NOMO-1 treated with dmso at 0.1 percent for 144 hours (cell line): ENCODE measurements at regions not wholly inside any gene's neighbourhood (a gene's known extent, or its start where the extent isn't known, plus 50 kb on each side); places are given as distances from the start of the nearest gene placed in this dataset.
"Not testable (repeated sequence)": the region's sequence is repeated elsewhere in the genome, so short reads cannot be mapped to it uniquely, and the experiment has no call there.

Source experiments
- DNase-seq: peaks from one replicate; lab custom pipeline; 2025; ENCODE audit not compliant: unreplicated experiment; lab: John Stamatoyannopoulos, UW

DNA sequence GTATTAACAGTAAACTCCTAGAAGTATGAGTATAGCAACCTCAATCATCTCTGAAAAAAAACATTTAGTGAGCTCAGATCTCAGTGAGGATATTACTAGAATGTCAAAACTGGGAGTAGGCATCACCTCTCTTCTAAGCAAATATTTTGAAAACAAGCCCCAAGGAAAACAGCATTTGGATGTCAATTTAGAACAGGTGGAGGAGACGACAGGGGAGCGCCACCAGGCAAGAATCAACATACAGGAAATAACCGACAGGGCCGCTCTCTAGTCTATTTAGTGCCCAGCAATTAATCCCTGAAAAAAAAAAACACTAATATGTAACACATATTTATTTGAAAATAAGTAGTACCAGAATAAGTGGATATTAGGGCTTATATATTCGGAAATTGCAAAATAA, 940.3 kb upstream of the ADGRL3 start:
- no peak for DNase-seq

DNA sequence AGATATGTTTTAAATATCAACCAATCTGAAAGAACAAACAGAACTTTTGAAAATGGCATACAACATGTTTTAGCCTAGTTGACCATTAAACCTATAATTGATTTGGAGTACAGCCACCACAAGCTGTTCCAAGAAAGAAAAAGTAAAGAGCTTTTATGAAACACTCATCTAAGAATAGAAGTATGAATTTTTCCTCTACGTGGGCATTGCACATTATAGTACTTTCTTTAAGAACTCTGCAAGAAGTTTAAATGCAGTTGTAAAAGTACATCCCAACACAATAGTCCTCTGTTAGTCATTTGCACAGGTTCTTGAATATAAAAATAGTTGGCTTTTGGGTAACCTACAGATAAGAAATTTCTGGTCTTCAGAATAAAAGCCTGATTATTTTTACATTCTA, 933.6 kb upstream of the ADGRL3 start:
- DNase-seq: no peak

DNA sequence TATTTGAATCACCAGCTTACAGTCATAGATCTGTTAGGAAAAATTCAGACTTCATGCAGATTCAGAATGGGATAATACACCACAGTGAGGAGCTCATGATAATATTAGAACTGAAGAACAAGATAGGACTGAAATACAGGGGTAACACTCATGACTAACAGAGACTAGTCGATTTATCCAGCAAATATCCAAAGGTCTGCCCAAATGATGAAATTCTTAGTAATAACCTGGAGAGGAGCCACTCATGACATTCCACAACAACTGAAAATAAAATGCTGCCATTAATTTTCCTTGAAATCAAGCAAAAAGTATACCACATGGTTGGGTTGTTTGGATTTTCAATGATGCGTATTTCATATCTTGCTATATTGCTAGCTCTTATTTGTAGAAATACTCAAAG, 903.7 kb upstream of the ADGRL3 start:
- DNase-seq: no peak

DNA sequence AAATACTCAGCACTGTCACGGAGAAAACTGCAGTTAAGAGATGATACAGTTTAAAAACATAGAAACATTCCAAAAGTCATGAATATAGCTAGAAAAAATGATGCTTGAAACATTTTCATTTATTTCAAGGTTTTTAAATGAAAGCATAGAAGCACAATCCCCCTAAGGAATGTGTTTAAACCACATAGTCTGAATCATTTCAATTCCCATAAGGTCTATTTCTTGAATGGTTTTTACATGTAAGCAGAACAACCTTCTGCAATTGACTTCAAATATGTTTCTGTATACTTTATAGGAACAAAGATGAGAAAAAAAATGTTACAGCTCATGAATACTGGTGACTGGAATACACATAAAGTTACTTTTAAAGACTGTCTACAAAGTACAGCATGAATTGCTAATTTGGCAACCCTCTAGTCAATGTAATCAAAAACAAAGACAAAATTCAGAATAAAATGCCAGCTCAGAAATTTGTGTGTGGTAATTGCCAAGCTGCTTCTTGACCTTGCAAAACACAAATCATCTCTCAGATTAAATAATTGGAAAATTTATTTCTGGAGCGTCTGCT, 886.4 kb upstream of the ADGRL3 start:
- no peak for DNase-seq

DNA sequence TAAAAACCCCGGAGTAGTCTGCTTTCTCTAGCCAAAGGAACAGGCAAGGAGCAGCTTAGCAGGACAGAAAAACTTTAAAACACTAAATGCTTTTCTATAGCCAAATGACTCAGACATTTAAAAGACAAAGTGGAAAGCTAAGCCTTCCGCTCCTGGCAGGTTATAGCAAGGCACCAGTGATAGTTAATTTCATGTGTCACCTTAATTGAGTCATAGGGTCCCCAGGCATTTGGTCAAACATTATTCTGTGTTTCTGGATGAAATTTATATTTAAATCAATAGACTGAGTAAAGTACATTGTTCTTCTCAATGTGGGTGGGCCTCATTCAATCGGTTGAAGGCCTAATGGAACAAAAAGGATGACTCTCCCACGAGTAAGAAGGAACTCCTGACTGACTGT, 885.7 kb upstream of the ADGRL3 start:
- no peak for DNase-seq

DNA sequence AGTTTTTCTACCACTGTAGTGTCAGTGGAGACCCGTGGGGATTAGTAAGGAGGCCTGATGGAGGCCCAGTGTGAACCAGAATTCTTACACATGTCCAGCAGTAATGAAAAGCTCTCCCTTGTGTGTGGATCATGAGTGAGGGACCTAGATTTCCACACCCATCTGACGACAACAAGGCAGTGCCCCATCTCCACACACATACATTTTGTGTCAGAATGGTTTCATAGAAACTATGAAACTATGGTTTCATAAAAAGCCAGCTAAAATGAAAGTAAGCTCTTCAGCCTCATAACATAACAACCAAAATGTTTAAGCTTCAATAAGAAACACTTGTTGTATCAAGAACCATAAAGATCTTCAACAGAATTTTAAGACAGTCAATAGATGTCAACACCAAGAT, 884.5 kb upstream of the ADGRL3 start:
- no peak for DNase-seq

DNA sequence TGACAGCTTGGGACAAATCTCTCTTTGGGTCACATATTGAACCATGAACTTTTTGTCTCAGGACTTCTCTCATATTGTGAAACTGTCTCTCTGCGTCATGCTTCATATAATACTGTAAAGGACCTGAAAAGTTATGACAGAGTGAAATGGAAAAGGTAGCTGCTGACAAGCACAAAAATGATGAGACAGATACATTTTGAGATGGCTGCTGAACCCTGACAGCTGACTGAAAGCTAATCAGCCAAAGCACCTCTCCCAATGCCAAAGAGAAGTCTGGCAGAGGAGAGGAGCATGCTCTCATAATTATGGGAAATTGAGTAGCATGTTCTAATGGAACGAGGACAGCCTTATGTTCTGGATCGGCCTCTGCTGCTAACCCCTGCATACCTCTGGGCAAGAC, 873.4 kb upstream of the ADGRL3 start:
- no peak for DNase-seq

DNA sequence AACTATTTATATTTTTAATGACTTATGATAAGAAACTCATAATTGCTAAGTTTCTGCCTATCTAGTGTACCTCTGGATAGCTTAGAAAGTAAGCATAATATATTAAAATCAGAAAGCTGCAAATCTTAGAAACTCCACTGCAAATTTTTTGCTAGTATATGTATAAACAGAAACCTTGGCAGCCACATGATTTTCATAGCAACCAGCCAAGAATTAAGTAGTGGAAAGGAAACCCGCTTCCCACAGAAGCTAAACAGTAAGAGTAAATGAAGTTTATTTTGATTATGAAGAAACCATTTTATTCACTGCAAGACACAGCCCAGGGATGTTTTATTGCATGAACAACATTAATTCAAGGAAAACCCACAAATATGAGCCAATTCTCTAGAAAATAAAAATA, 872.5 kb upstream of the ADGRL3 start:
- DNase-seq: no peak

DNA sequence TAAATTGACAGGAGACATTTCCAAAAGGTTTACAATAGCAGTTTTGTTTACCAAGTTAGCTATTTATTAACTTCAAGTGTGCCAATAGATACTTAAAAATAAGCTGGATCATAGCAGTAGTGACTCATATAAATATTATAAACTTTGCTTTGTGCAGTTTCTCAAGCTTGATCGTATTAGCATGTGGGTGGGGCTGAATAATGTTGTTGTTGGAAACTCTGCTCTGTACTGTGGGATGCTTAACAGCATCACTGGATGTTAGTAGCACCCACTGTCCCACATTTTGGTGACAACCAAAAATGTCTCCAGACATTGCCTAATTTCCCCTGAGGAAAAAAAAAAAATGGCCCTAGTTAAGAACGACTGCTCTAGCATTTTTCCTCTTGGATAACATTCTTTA, 855.2 kb upstream of the ADGRL3 start:
- DNase-seq: no peak

DNA sequence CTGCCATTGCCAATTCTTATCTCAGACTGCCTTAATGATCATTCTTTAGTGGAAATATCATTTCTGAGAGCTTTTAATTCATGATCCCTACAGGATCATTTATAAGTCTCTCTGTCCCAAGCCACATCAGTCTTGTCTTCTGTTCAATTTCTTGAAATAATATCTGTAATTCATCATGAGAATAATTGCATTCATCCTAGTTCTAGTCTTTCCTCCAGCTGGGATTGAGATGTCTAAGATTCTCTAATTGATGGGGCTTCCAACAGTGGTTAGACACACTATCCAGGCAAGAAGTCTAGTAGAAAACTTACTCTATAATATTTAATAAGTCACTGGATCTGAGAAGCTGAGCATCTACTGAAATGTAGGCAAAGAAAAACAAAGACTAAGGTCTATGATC, 854.7 kb upstream of the ADGRL3 start:
- no peak for DNase-seq

DNA sequence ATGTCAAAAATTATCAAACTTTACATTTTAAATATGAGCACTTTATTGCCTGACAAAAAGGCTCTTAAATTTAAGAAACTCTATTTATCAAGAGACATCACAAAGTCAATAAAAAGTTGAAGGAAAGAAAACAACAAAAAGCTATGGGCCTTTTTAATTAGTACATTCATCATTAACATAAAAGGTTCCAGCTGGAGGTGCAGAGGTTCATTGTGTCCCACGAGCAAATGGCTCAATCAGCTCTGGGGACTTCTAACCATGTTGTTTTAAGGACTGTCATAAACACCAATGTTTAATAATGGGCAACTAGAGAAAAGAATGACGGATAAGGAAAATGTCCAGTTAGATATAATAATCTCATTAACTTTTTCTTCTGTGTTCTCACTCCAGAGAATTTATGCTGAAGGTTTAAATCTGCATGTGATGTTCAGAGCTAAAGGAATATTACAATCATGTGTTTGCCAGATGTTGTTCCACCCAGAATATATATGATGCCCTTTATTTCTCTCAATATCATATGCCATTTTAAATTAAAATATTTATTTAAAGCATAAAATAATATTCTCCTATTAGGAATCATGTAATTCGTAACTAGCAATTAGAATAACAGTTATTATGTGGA, 840.3 kb upstream of the ADGRL3 start:
- DNase-seq: no peak

DNA sequence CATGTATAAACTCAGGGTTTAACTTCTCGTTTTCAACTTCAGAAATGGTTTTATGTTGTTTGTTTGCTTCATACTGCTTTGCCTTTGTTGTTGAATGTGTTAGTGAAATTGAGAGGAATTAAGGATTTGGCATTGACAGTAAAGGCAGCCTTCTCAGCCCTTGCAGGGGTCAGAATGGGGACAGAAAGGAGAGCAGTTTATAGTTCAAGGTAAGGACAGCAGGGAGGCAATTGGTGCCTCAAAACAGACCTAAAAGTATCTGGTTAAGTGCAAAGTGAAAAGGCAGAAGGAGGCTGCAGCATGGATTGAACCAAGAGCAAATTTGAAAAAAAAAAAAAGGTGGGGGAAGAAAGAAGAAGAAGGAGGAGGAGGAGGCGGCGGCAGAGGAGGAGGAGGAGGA, 835.0 kb upstream of the ADGRL3 start:
- DNase-seq: no peak

DNA sequence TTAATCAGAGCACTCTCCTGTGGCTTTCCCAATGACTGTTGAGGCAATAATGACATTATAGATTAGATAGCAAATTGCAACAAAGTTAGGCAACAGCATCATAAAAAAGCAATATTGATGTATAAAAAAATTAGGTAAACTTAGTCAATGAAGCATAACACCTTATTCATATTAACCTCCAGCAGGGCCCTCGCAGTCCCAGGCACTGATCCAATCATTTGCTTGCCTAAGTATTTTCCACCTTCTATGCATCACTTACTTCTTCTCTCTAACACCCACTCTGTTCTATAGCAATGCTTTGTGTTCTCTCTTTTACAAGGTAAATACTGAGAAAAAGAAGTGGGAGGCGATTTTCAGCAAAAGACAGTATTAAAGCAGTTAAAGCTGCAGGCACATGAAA, 833.5 kb upstream of the ADGRL3 start:
- no peak for DNase-seq

DNA sequence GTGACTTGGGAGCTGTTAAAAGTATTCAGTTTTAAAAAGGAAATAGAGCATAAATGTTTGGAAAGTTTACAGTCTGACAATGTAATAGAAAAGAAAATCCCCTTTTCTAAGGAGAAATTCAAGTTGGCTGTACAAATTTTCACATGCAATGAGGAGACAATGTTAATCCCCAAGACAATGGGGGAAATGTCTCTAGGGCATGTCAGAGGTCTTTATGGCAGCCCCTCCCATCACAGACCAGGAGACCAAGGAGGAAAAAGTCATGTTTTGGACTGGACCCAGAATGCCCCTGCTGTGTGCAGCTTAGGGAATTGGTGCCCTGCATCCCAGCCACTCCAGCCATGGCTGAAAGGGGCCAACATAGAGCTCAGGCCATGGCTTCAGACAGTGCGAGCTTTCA, 831.1 kb upstream of the ADGRL3 start:
- no peak for DNase-seq

DNA sequence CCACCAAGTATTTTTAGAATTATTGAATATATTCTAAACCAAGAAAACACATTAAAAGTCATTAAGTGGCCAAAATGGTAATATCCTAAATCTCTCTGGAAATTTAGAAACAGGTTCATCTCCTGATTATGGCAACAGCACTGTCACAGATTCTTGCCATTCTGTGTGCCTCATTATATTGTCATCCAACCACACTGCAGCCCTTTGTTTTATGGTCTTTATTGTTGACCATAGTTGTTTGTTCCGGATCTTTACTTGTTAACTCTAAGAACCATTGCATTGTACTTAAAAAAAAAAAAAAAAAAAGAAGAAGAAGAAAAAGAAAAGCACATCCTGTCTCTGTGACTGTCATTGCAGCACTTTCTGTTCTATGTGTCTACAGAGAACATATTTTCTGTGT, 822.1 kb upstream of the ADGRL3 start:
- no peak for DNase-seq

DNA sequence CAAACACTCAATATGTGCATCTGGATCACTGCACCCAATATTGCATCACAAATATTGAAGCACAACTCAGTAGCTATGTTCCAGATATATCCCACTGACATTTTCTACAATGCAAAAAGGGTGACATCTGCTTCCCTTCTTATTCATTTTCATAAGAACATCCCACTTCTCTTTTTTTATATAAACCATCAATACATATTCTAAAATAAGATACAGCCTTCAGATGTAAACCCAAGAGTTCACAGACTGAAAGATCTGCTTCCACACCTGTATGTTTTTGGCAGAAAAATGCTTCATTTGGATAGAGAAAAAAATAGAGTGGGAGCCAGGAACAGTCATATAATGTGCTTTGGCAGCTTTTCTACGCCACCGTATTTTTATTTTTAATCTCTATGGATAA, 815.6 kb upstream of the ADGRL3 start:
- DNase-seq: no peak

DNA sequence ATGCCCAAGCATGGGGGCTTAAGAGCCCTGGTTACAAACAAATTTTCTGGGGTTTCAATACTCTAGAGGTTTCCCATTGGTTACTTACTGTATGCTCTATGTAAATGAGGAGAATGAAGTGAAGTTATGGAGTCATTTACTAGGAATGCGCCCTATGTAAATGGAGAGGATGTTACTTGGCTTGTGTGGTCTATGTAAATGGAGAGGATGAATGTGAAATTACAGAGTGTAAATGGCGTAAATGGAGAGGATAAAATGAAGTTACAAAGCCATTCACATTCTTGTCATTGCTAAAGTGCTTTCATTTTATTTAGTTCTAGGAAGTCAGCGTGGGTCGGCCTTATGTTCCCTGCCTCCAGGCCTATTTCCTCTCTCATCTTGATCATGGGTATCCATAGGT, 810.5 kb upstream of the ADGRL3 start:
- no peak for DNase-seq

DNA sequence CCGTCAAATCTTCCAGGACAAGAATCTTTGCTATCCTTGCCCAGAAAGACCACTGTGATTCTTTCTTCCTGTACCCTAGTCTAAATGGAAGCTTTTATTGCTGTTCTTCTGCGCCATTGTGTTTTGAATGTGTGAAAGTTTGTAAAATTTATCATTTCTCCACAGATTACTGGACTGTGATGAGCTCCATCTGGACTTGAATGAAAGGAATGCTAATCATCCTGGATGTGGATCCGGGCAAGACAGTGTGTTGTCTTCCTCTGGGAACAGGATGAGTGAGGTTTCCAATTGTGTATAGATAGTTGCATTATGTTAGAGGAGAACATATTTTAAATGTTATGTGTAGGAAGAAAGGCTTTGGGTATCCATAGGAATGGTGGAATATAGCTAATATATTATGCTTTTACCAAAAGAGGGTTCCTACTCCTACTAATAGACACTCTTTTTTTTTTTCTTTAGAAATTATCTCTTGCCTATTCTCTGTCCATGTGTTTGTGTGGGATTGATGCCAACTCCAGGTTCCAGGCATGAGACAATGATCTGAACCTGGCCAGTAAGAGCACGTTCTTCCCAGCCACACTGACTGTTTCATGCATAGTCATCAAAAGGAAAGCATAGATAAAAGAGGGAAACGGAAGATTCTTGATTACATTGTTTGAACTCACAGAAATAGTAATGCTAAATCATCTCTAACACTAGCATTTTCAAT, 803.6 kb upstream of the ADGRL3 start:
- no peak for DNase-seq

DNA sequence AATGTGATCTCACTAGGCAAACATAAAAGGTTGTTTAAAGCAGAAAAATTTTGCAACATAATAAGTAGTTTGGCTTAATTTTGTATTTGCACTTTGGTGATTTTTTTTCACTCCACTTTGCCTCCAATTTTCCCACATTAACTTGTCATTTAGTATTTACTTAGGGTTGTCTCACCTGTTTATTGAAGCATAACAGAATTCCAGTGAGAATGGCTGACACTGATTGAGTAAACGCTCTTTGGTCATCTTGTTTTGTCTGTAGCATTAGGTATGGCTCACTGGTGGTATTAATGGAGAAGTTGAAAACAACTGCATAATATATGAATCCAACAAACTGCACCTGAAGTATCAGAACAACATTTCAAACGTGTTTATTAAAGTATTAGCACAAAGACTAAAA, 799.5 kb upstream of the ADGRL3 start:
- DNase-seq: no peak

DNA sequence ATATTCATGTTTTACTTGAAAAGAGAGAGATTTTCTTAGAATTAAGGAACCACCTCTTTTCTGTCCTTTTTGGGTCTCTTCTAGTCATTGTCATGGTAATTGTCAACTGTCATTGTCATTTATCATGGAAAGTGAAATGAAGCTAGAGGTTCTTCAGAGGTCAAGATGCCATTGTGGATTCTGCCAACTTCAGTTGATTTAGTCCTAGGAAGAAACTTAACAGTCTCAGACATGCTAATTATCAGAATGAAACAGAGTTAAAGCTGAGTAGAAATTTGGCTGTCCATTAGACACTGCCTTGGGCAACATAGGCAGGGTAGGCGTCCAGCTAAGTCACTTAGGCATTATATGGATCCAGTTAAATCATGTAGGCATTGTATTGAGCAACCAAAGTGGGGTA, 796.1 kb upstream of the ADGRL3 start:
- DNase-seq: no peak

DNA sequence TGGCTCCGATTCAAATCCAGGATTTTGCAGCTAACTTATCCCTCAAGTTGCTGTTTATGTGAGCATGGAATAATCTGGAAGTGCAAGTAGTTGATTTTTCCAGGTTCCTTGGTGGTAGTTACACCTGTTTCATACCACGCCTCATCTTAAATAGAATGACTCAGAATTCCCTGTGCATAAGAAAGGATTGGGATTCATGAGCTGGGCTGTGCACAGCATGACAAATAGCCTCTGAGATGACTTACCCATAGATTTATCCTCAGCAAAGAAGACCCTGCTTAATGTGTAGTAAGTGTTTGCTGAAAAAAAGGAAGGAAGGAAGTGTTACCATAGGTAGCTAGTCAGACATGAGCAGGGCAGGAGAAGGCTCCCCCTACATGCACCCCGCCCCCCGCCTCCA, 777.7 kb upstream of the ADGRL3 start:
- no peak for DNase-seq

DNA sequence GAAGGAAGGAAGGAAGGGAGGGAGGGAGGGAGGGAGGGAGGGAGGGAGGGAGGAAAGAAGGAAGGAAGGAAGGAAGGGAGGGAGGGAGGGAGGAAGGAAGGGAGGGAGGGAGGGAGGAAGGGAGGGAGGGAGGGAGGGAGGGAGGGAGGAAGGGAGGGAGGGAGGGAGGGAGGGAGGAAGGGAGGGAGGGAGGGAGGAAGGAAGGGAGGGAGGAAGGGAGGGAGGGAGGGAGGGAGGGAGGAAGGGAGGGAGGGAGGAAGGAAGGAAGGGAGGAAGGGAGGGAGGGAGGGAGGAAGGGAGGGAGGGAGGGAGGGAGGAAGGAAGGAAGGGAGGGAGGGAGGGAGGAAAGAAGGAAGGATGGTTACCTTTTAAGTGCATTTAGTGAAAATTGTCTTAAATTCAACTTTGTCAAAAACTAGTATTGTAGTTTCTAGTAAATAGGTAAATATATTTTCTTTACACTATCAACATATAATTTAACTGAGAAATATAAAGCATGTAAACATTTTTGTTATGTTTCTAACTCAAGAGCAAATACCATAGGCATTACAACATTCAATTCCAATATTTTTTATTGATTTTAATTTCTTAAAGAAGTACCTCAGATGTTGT, 776.4 kb upstream of the ADGRL3 start:
- not testable (repeated sequence) for DNase-seq
